GM19324 (cell line): ENCODE measurements at regions not wholly inside any gene's neighbourhood (a gene's known extent, or its start where the extent isn't known, plus 50 kb on each side); places are given as distances from the start of the nearest gene placed in this dataset.

Source experiments
- ATAC-seq: cut with Tn5 transposase; IDR thresholded peaks from one replicate; pipeline ENCODE4 v1.9.1; 2021; ENCODE audit warnings: mild to moderate bottlenecking, moderate library complexity; ENCODE audit not compliant: unreplicated experiment, low FRiP score

DNA sequence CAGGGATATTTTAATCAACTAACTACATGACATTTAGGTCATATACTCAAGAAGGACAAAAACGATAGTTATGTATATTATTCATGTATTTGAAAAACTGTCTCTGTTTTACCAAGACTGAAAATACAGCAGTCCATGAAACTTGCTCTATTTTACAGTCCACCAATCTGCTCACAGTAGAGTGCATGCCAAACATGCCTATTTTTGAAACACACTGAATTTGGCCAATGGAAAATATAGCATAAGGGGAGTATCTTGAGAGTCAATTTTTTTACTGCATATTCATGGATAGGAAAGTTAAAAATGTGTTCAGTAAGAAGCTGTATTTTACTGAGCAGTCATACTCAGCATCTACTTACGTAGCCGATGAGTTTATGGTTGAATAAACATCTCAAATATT lies 621.2 kb upstream of the CHORDC1 start:
- no peak for ATAC-seq

DNA sequence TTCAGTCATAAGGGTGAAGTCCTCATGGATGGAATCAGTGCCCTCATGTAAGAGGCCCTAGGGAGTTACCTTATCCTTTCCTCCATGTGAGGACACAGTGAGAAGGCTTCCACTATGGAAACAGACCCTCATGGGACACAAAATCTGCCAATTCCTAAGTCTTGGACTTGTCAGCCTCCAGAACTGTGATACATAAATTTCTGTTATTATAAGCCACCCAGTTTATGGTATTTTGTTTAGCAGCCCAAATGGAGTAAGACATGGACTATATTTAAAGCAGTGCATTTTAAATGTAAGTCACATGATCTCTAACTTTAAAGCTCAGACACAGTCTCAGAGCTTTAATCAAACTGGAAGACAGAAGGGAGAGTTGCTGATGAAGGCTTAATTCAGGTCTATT lies 619.8 kb upstream of the CHORDC1 start:
- ATAC-seq: no peak

DNA sequence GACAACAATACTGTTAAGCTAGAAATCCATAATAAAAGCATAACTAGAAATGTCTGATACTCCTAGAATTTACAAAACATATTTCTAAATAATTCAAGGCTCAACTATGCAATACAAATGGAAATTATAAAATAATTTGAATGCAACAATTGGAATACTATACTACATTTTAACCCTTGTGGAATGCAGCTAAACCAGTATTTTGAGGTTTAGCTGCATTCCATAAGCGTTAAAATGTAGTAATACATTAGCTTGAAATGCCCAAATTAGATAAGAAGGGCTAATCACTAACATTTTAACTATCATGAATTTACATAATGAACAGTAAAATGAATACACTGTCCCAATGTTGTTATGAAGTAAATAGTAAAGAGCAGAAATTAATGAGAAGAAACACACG lies 617.2 kb upstream of the CHORDC1 start:
- ATAC-seq: no peak

DNA sequence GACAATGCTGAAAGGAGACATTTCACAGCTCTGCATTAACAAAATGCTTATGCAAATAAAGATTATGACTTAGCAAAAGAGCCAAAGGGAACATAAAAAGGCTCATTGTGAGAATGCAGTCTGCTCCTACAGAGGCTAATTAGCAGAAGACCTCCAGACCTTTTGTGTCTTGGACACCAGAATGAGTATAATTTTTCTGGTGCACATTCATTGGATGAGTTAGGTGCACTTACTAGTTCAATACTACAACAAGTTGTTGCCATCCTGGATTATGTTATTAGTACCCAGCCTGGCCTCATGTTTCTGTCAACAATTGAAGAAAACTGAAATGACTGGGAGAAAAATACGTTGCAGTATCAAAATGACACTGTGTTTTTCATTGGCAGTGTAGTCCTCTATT lies 613.2 kb upstream of the CHORDC1 start:
- no peak for ATAC-seq

GRCh38 chr11:90823446-90823845 lies 600.6 kb upstream of the CHORDC1 start:
- no peak for ATAC-seq

DNA sequence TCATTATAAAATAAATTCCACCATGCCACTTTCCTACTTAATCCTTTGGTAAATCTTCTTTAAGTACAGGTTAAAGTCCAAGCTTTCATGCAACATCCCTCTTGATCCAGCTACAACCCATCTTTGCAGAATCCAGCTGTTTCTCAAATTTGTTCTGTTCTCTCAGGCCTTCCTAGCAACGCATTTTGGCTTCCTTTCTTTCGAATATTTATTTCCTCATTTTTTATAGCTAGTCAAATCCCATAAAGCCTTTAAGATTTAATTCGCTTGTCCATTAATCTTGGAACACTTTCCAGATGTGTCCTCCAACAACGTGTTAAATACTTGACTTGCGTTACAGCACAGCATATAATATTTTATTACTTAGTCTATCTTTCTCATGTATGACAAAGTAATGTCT lies 600.1 kb upstream of the CHORDC1 start:
- ATAC-seq: no peak

GRCh38 chr11:90818196-90818745 lies 595.4 kb upstream of the CHORDC1 start:
- ATAC-seq: no peak

GRCh38 chr11:90809581-90809980 lies 586.7 kb upstream of the CHORDC1 start:
- ATAC-seq: no peak

DNA sequence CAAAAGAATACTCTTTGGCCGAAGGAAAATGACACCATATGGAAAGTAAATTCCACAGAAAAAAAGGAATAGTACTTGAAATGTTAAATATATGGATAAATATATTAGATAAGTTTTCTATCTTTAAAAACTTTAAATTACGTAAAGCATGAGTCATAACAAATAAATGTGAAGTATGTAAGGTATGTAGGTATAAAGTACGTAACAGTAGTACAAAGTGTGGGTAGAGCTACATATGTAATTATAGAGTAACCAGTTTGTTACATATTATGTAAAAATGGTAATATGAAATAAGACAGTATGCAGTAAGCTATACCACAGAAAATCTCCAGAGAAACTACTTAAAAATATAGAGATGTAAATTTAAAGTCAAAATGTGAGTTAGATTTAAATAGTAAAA lies 582.3 kb upstream of the CHORDC1 start:
- ATAC-seq: no peak

- no peak for ATAC-seq
These were observed 581.0 kb upstream of the CHORDC1 start for GRCh38 chr11:90803831-90804230.

DNA sequence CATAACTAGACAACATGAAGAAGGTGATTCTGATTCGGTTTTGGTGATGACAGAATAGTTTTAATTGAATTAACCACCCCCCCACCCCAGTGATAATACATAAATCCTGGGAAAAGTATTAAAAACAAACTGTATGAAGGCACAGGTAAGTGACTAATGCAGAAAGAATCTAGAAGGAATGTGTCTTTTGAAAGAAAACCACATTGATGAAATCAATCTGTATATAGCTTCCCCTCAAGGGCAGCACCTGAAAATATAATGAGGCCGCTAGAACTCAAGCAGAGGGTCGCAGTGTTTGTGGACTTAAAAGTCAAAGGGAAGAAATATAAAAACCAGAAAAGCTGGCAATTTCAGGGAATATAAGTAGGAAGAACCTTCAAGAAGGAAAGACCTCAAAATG lies 580.5 kb upstream of the CHORDC1 start:
- ATAC-seq: no peak

- no peak for ATAC-seq
These were observed 575.9 kb upstream of the CHORDC1 start for GRCh38 chr11:90798769-90799168.

DNA sequence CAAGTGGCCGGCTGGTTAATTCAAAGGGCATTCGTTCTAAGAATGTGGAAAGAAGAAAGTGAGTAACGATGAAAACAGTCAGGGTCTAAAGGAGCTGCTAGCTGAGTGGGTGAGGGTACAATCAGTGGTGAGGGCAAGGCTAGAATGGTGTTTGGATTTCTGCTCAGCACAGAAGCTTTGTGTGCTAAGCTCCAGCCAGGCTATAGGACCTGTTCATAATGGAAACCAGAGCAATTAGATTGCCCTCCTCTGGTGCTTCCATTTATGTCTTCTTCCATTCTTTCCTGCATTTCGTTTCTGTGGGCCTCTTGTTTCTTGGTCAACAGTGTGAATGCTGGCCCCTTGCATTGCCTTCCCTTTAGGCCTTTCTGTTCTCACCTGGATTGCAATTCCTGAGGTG lies 572.9 kb upstream of the CHORDC1 start:
- no peak for ATAC-seq

DNA sequence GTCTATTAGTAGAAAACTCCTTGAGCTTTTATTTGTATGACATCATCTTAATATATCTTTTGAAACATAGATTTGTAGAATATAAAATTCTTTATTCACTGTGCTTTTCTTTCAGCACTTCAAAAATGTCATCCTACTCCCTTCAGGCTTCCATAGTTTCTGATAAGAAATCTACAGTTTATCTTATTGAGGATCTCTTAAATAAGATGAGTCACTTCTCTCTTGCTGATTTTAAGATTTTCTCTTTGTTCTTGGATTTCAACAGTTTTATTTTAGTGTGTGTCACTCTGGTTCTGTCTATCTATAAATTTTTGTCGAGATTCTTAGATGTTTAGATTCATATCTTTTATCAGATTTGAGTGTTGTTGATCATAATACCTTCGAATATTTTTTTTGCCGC lies 566.1 kb upstream of the CHORDC1 start:
- no peak for ATAC-seq

- ATAC-seq: no peak
These were observed 561.5 kb upstream of the CHORDC1 start for GRCh38 chr11:90784241-90784814.

GRCh38 chr11:90783111-90783510 lies 560.3 kb upstream of the CHORDC1 start:
- ATAC-seq: no peak

DNA sequence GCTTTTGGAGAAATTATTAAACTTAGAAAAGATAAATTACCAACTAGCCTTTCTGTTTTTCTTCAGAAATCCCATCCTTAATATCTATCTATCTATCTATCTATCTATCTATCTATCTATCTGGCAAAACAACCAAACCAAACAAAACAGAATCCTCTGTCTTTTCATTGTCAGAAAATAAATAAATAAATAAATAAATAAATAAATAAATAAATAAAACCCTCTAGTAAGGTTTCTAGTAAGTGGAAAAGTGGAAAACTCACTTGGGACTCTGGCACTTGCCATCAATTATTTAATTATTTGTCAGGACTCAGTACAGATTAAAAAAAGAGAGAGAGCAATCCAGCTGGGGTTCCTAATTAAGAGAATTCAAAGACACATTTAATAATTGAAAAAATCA lies 556.2 kb upstream of the CHORDC1 start:
- ATAC-seq: no peak

DNA sequence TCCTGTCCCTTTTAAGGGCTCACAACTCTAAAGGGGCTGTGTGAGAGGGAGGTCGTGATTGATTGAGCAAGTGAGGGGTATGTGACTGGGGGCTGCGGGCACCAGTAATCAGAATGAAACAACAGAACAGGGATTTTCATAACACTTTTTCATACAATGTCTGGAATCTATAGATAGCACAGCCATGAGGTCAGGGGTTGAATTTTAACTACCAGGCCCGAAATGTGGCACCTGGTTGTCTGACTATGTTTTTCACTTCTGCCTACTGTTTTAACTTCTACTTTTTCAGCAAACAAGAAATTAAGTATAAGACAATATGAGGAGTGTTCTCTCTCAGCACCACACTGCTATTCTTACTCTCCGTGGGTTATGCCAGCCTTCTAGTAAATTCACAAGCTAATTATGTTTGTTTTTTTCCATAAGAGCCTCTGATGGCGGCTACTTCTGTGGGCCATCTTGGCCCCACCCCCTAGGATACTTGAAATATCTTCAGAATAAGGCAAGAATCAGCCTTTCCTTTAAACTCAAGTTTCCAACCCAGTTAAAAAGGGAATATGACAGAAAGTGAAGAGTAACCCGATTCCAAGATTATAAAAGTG lies 552.8 kb upstream of the CHORDC1 start:
- ATAC-seq: peak; percentile 86

GRCh38 chr11:90774727-90775566 lies 552.1 kb upstream of the CHORDC1 start:
- peak; percentile 29 for ATAC-seq

- ATAC-seq: no peak
These were observed 547.2 kb upstream of the CHORDC1 start for GRCh38 chr11:90770007-90770406.

- ATAC-seq: no peak
These were observed 543.3 kb upstream of the CHORDC1 start for GRCh38 chr11:90766121-90766520.

GRCh38 chr11:90764691-90765090 lies 541.8 kb upstream of the CHORDC1 start:
- ATAC-seq: no peak
